GM18498 (cell line): ENCODE measurements at regions not wholly inside any gene's neighbourhood (a gene's known extent, or its start where the extent isn't known, plus 50 kb on each side); places are given as distances from the start of the nearest gene placed in this dataset.

Experiments
- ATAC-seq: cut with Tn5 transposase; IDR thresholded peaks from one replicate; pipeline ENCODE4 v1.9.1; 2021; ENCODE audit warnings: mild to moderate bottlenecking, moderate library complexity; ENCODE audit not compliant: unreplicated experiment

GRCh38 chr1:69497441-69498221 is 70.1 kb upstream of the LRRC7 start:
- no peak for ATAC-seq

- no peak for ATAC-seq
Observed at GRCh38 chr1:69498711-69499110, 69.0 kb upstream of the LRRC7 start.

- no peak for ATAC-seq
Observed at GRCh38 chr1:69499203-69499803, 68.4 kb upstream of the LRRC7 start.

- ATAC-seq: no peak
Observed at GRCh38 chr1:69502991-69503390, 64.7 kb upstream of the LRRC7 start.

- no peak for ATAC-seq
Observed at GRCh38 chr1:69504730-69505252, 62.9 kb upstream of the LRRC7 start.

GRCh38 chr1:69506311-69506710 is 61.4 kb upstream of the LRRC7 start:
- ATAC-seq: no peak

GRCh38 chr1:69506721-69507120 is 61.0 kb upstream of the LRRC7 start:
- ATAC-seq: no peak

GRCh38 chr1:69510026-69510425 is 57.7 kb upstream of the LRRC7 start:
- ATAC-seq: no peak

GRCh38 chr1:69511426-69512192 is 56.1 kb upstream of the LRRC7 start:
- ATAC-seq: no peak

- ATAC-seq: no peak
Observed at GRCh38 chr1:69513601-69514000, 54.1 kb upstream of the LRRC7 start.
